Trophoblast cell (in vitro differentiated cells and primary cell): ENCODE measurements at regions not wholly inside any gene's neighbourhood (a gene's known extent, or its start where the extent isn't known, plus 50 kb on each side); places are given as distances from the start of the nearest gene placed in this dataset.

ENCODE experiments used
- DNase-seq, 2 donors: peaks; one replicate each; pipeline ENCODE4 v3.0.0-alpha.2; 2016
- H2AFZ ChIP-seq: 2 replicates; pipeline ENCODE4 v1.6.1; 2013; ENCODE audit warnings: low read length, moderate library complexity, mild to moderate bottlenecking; ENCODE audit not compliant: insufficient read depth, poor library complexity
- H2AK5ac ChIP-seq: 2 replicates; pipeline ENCODE4 v1.6.1; 2013; ENCODE audit warnings: mild to moderate bottlenecking, low read length
- H2BK120ac ChIP-seq: 2 replicates; pipeline ENCODE4 v1.6.1; 2013; ENCODE audit warnings: low read length, mild to moderate bottlenecking, moderate library complexity; ENCODE audit not compliant: insufficient read depth, poor library complexity
- H2BK12ac ChIP-seq: 2 replicates; pipeline ENCODE4 v1.6.1; 2013; ENCODE audit warnings: mild to moderate bottlenecking, low read length, moderate library complexity
- H2BK5ac ChIP-seq: 2 replicates; pipeline ENCODE4 v1.6.1; 2013; ENCODE audit warnings: low read length, low read depth, moderate library complexity, mild to moderate bottlenecking; ENCODE audit not compliant: poor library complexity
- H3K14ac ChIP-seq: 2 replicates; pipeline ENCODE4 v1.6.1; 2013; ENCODE audit warnings: mild to moderate bottlenecking, low read length
- H3K18ac ChIP-seq: 2 replicates; pipeline ENCODE4 v1.6.1; 2013; ENCODE audit warnings: mild to moderate bottlenecking, low read length
- H3K23ac ChIP-seq: 2 replicates; pipeline ENCODE4 v1.6.1; 2013; ENCODE audit warnings: low read length
- H3K27ac ChIP-seq: 2 replicates; pipeline ENCODE4 v1.5.1; 2013; ENCODE audit warnings: low read depth, mild to moderate bottlenecking, inconsistent platforms, low read length, moderate library complexity
- H3K27me3 ChIP-seq: 2 replicates; pipeline ENCODE4 v1.6.1; 2013; ENCODE audit warnings: inconsistent platforms, mild to moderate bottlenecking, low read length, moderate library complexity; ENCODE audit not compliant: insufficient read depth
- H3K36me3 ChIP-seq, 2 experiments: 1 replicate in 1 of 2; 2 replicates in 1 of 2; pipeline ENCODE4 v1.6.1; 2013; ENCODE audit warnings: low read length in 2 of 2, mild to moderate bottlenecking in 2 of 2, moderate library complexity in 1 of 2; ENCODE audit not compliant: insufficient read depth in 2 of 2, control insufficient read depth in 1 of 2
- H3K4ac ChIP-seq: 2 replicates; pipeline ENCODE4 v1.6.1; 2013; ENCODE audit warnings: low read depth, mild to moderate bottlenecking, low read length, moderate library complexity
- H3K4me1 ChIP-seq, 2 experiments: 1 replicate in 1 of 2; 2 replicates in 1 of 2; pipeline ENCODE4 v1.6.1; 2013; ENCODE audit warnings: low read length in 2 of 2, mild to moderate bottlenecking in 2 of 2, moderate library complexity in 1 of 2; ENCODE audit not compliant: insufficient read depth in 2 of 2, control insufficient read depth in 1 of 2
- H3K4me2 ChIP-seq: 2 replicates; pipeline ENCODE4 v1.6.1; 2013; ENCODE audit warnings: inconsistent platforms, mild to moderate bottlenecking, low read length, moderate library complexity
- H3K4me3 ChIP-seq: 2 replicates; pipeline ENCODE4 v1.5.1; 2013; ENCODE audit warnings: mild to moderate bottlenecking, low read depth, low read length, inconsistent platforms
- H3K79me1 ChIP-seq: one replicate; pipeline ENCODE4 v1.6.1; 2013; ENCODE audit warnings: low read length
- H3K79me2 ChIP-seq: 2 replicates; pipeline ENCODE4 v1.6.1; 2013; ENCODE audit warnings: low read length, mild to moderate bottlenecking; ENCODE audit not compliant: control insufficient read depth, insufficient read depth, poor library complexity
- H3K9ac ChIP-seq: 2 replicates; pipeline ENCODE4 v1.6.1; 2013; ENCODE audit warnings: mild to moderate bottlenecking, low read length
- H3K9me3 ChIP-seq: 2 replicates; pipeline ENCODE4 v1.6.1; 2013; ENCODE audit warnings: low read depth, mild to moderate bottlenecking, control low read depth, inconsistent platforms, low read length; ENCODE audit not compliant: insufficient read depth
- H4K12ac ChIP-seq: 2 replicates; pipeline ENCODE4 v1.6.1; 2013; ENCODE audit warnings: low read depth, mild to moderate bottlenecking, low read length, moderate library complexity
- H4K8ac ChIP-seq: 2 replicates; pipeline ENCODE4 v1.6.1; 2013; ENCODE audit warnings: low read depth, mild to moderate bottlenecking, low read length, moderate library complexity
- H4K91ac ChIP-seq: one replicate; pipeline ENCODE4 v1.6.1; 2013; ENCODE audit warnings: low read depth, mild to moderate bottlenecking, low read length, moderate library complexity
- whole genome bisulfite sequencing: extraction: QIAGEN DNeasy Blood & Tissue Kit; methylation state at CpG from one replicate; pipeline ENCODE4 v1.1.7; 2013; ENCODE audit warnings: missing lambda C conversion rate; ENCODE audit not compliant: insufficient read length, insufficient coverage; ENCODE audit errors: extremely low coverage; 5-methylcytosine and 5-hydroxymethylcytosine counted together

DNA sequence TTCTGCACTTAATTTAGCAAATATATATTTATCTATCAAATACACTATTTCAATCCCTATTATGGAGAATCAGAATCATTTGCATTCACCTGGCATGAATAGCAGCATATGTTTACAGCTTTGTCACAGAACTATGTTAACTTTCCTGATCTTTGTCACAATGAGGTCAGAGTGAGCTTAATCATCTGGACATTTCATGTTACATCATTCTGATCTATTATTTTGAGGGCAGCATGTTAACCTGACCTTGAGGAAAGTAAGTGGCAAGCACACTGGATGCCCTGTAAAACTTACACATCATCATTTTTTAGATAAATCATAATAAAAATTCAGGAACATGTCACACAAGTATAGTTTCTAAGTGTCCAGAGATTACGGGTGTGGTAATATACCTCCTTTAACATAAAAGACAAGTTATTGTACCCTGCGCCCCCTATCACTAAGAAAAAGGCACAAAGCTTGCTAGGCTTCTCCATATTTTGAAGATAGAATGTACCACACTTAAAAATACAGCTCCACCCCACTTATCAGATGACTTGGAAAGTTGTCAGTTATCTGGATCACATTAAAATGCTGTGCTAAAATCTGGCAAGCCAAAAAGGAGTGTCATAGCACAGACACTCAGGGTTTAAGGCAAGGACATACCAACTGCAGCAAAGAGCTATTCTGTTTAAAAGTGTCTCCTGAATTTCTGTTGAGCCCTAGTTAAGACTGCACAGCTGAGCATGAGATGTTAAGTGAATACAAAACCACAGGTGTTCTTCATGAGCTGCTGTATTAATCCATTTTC is 182.7 kb upstream of the FAT4 start:
- Histone ChIP-seq H3K4me1 (no peaks in the 10 kb centered on the region), H2AK5ac (no peak overlapping the region), H3K9me3 (no peaks in the 10 kb centered on the region), H3K36me3 (no peaks in the 10 kb centered on the region), H3K4ac (no peak overlapping the region), H4K91ac (no peak overlapping the region), H3K4me3 (no peak overlapping the region), H3K79me1 (no peaks in the 10 kb centered on the region), H3K18ac (no peak overlapping the region), H3K9ac (no peak overlapping the region), H2BK120ac (no peak overlapping the region), H3K27me3 (no peaks in the 10 kb centered on the region), H2BK5ac (no peak overlapping the region), H4K8ac (no peak overlapping the region), H2AFZ (no peak overlapping the region), H2BK12ac (no peak overlapping the region), H4K12ac (no peak overlapping the region), H3K23ac (no peak overlapping the region), H3K14ac (no peak overlapping the region), H3K79me2 (no peaks in the 10 kb centered on the region), H3K27ac (no peak overlapping the region), H3K4me2 (no peak overlapping the region)
- peak in 1 of 2 donors; percentile 4 for DNase-seq
- no CpG with 5 or more reads among the region's 2 CpGs for WGBS

DNA sequence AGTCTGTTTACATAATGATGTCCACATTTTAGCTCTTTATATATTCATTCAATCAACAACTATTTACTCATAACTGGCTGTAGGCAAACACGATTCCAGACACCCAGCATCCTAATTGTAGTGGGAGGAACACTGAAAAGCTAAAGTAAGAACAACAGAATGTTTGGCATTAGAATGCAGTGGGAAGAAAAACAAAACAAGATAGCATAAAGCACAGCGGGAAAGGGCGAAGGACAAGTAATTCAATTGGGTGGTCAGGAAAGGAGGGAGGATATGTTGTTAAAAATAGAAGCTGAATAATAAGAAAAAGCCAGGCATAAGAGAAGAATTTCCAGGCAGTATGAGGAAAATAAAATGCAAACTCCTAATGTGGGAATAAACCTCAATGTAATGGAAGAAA is 189.5 kb upstream of the FAT4 start:
- no CpG with 5 or more reads among the region's 3 CpGs for WGBS
- no peaks in the 10 kb centered on the region for H3K36me3 ChIP-seq
- H3K79me2 ChIP-seq = no peaks in the 10 kb centered on the region
- no peaks in the 10 kb centered on the region for H3K27me3 ChIP-seq
- no peak overlapping the region for H3K4me2 ChIP-seq
- H3K9me3 ChIP-seq = no peaks in the 10 kb centered on the region
- H3K4me3 ChIP-seq = no peak overlapping the region
- no peak overlapping the region for H2BK5ac ChIP-seq
- H2BK12ac ChIP-seq = no peak overlapping the region
- no peak overlapping the region for H3K4ac ChIP-seq
- H2BK120ac ChIP-seq = no peak overlapping the region
- no peak overlapping the region for H2AK5ac ChIP-seq
- no peak overlapping the region for H2AFZ ChIP-seq
- no peak overlapping the region for H3K27ac ChIP-seq
- H3K23ac ChIP-seq = no peak overlapping the region
- no peak overlapping the region for H3K9ac ChIP-seq
- H3K14ac ChIP-seq = no peak overlapping the region
- no peak overlapping the region for H4K12ac ChIP-seq
- no peak for DNase-seq
- H4K91ac ChIP-seq = no peak overlapping the region
- H3K18ac ChIP-seq = no peak overlapping the region
- H4K8ac ChIP-seq = no peak overlapping the region
- H3K4me1 ChIP-seq = no peaks in the 10 kb centered on the region
- H3K79me1 ChIP-seq = no peaks in the 10 kb centered on the region

- Histone ChIP-seq H2BK120ac (no peak overlapping the region), H3K18ac (no peak overlapping the region), H2BK12ac (no peak overlapping the region), H3K4me2 (no peak overlapping the region), H3K23ac (no peak overlapping the region), H4K12ac (no peak overlapping the region), H3K4me1 (no peaks in the 10 kb centered on the region), H3K27me3 (no peaks in the 10 kb centered on the region), H4K91ac (no peak overlapping the region), H2BK5ac (no peak overlapping the region), H3K4ac (no peak overlapping the region), H3K9ac (no peak overlapping the region), H4K8ac (no peak overlapping the region), H3K14ac (no peak overlapping the region), H2AFZ (no peak overlapping the region), H3K27ac (no peak overlapping the region), H3K79me1 (no peaks in the 10 kb centered on the region), H3K79me2 (no peaks in the 10 kb centered on the region), H2AK5ac (no peak overlapping the region), H3K36me3 (no peaks in the 10 kb centered on the region), H3K4me3 (no peak overlapping the region), H3K9me3 (no peaks in the 10 kb centered on the region)
- no CpG with 5 or more reads among the region's 3 CpGs for WGBS
- no peak for DNase-seq
Measured at GRCh38 chr4:125123570-125124109, 191.1 kb upstream of the FAT4 start.

DNA sequence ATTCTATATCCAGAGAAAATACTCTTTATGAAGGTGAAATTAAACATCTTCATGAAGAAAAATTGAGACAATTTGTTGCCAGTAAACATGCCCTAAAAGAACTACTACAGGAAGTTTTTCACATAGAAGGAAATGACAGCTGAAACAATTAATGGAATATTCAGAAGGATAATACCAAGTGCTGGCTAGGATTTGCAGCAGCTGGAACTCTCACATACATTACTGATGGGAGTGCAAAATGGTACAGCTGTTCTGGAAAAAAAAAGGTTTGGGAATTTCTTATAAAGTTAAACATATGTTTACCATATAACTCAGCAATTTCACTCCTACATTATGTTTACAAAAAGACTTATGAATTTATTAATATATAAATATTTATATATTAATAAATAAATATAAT is 193.2 kb upstream of the FAT4 start:
- no peak overlapping the region for H3K9ac ChIP-seq
- H2BK120ac ChIP-seq = no peak overlapping the region
- H4K12ac ChIP-seq = no peak overlapping the region
- H2AFZ ChIP-seq = no peak overlapping the region
- no peak overlapping the region for H2AK5ac ChIP-seq
- no peaks in the 10 kb centered on the region for H3K79me2 ChIP-seq
- no peaks in the 10 kb centered on the region for H3K9me3 ChIP-seq
- no peak overlapping the region for H3K27ac ChIP-seq
- H2BK5ac ChIP-seq = no peak overlapping the region
- no peak overlapping the region for H2BK12ac ChIP-seq
- no peak overlapping the region for H3K4me2 ChIP-seq
- no peak overlapping the region for H4K91ac ChIP-seq
- H3K79me1 ChIP-seq = no peaks in the 10 kb centered on the region
- H3K27me3 ChIP-seq = no peaks in the 10 kb centered on the region
- H3K4me1 ChIP-seq = no peaks in the 10 kb centered on the region
- no peak overlapping the region for H3K14ac ChIP-seq
- DNase-seq = no peak
- H4K8ac ChIP-seq = no peak overlapping the region
- H3K23ac ChIP-seq = no peak overlapping the region
- H3K4ac ChIP-seq = no peak overlapping the region
- no peak overlapping the region for H3K18ac ChIP-seq
- no peak overlapping the region for H3K4me3 ChIP-seq
- H3K36me3 ChIP-seq = no peaks in the 10 kb centered on the region
